T47D (cell line): ENCODE measurements at regions not wholly inside any gene's neighbourhood (a gene's known extent, or its start where the extent isn't known, plus 50 kb on each side); places are given as distances from the start of the nearest gene placed in this dataset.

Experiments
- DNase-seq, 2 experiments: peaks; one replicate each; pipeline versions ENCODE4 v3.0.0 to v3.0.0-alpha.2; 2011 to 2012; ENCODE audit warnings: low read depth in 1 of 2, low spot score in 1 of 2
- JUND ChIP-seq: IDR thresholded peaks from 2 replicates; pipeline ENCODE4 v1.6.1; 2012; ENCODE audit warnings: low read depth
- in situ Hi-C: cut with HindIII; loops from 2 replicates; pipeline ENCODE4 v1.10.0; 2016; ENCODE audit warnings: low sequenced_read_pairs, low pct_unique_long_range_greater_than_20kb

DNA sequence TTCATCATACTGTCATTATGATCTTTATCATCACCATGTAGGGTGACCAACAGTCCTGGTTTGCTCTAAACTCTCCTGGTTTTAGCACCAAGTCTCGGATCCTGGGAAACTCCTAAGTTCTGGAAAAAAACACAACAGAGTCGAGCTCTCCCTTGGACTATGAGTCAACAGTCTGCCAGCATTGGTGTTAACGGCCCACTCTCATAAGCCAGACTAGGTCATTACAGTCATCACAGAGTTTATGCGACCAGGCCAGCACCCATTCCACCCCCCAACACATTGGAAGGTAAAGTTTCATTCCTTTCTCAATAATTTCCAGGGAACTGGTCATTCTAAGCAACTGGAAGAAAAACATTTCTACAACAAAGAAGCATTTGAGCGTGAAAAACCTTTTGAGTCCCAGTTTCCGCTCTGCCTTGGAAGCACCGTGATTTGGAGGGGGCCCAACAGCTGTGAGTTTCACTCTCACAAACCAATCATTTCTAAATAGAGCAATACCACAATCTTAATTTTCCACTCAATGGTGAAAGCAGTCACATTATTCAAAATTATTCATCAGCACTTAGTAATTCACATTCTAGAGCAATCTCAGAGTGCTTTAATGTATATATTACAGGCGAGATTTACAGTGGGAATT is 445.0 kb downstream of the CDH26 start:
- no peak for TF ChIP-seq JUND
- DNase-seq: no peak
- in situ Hi-C loops: no loop called here

DNA sequence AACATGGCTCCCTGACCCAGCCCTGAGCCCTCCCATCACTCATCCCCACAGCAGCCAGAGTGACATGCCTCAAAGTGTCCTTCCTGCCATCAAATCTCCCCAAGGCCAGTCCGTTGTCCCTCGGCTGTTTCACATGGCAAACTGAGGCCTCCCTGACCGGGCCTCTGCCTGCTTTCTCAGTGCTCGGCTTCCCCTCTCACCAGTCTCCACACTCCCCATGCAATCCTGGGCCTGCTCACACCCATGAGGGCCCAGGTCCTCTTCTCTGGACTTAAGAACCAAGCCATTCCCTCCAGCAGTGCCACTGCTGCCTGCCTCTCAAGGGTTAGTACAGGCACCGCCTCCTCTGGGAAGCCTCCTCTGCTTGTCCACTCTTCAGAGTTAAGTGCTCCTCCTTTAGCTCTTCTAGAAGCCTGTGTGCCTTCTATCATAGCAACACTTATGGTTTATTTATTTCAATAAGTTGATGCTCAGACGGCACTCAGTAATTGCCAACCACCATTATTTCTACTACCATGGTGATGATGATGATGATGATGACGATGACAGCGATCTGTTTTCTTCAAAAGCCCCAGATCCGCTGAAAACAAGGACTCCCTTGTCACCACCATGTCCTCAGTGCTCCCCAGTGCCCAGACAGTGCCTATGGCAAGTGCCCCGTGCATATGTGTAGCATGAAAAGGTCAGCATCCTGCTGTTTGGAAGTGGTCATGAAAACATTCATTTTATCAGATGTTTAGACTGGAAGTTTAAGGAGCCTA is 449.0 kb downstream of the CDH26 start:
- TF ChIP-seq JUND: no peak
- no peak for DNase-seq
- in situ Hi-C loops: no loop called here

DNA sequence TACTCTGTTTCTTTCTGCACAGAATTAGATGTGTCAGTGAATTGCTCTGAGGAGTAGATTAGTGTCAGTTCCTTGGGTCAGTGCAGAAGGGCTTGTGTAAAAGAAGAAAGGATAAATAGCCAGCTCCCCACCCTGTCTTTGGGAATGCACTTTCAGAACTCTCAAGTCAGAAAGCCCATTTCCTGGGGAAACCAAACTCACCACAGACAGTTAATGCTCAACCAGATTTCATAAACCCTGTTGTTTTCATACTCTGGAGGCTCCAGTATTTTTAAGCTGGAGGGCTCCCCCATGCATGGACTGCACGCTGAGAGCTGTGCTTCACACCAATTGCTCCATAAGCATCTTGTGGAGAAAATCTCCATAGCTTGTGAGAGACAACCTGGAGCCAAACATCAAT is 449.7 kb downstream of the CDH26 start:
- TF ChIP-seq JUND: no peak
- in situ Hi-C loops: no loop called here

DNA sequence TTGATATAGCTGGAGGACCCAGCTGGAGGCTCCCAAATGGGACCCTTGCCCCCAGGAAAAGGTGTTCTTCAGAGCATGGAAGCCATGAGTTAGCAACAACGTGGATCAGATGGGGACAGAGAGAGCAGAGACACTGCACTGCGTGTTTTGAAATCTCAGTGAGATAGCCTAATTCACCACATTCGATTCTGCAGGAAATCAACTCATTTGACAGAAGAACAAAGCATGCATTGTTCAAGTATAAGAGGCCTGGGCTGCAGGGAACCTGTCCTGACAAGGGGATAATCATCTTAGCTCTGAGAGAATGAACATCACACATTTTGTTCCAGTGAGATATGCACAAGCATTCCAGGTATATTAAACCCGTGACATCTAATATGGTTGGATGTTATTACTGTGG is 450.2 kb downstream of the CDH26 start:
- in situ Hi-C loops: no loop called here
- DNase-seq: no peak
- TF ChIP-seq JUND: no peak

More for the DNA sequence above, 449.7 kb downstream of the CDH26 start:
- no peak for DNase-seq

DNA sequence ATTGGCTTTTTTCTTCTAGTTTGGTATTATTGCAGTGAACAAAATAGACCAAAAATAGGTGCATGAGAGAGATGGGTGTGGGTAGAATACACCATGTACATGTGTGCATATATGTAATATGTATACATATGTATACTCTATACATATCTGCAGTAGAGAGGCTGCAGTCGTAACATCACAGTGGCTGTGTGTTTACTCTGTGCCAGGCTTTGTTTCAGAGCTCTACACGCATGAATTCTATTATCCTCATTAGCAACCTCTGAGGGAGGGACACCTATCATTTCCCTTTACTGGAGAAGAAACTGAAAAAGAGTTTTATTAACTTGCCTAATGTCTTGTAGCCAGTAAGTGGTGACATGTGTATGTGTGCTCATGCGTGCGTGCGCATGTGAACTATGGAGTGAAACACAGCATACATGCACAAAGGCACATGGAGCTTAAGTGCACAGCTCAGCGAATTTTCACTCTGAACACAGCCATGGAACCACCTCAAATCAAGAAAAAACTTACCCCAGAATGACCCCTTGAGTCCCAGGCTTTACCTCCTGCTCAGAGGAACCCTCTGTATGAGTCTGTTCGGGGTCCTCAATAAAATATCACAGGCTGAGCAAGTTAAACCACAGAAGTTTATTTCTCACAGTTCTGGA is 452.5 kb downstream of the CDH26 start:
- in situ Hi-C loops: no loop called here
- no peak for TF ChIP-seq JUND

DNA sequence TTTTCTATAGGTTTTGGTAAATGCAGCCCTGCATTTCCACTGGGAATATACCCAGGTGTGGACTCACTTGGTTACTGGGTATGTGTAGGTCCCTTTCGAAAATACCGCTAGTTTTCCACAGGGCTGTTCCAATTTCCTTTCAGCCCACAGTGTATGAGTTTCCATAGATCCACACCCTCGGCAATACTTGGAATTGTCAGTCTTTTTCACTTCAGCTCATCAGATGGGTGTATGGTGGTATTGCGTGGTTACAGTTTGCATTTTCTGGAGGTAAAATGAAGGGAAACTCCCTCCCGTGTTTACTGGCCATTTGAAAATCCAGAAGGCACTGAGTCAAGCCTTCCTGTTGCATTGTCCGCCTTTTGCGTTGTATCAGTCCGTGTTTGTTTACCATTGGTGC is 453.6 kb downstream of the CDH26 start:
- in situ Hi-C loops: no loop called here
- DNase-seq: no peak
- TF ChIP-seq JUND: no peak

More for the DNA sequence above, 452.5 kb downstream of the CDH26 start:
- DNase-seq: no peak

DNA sequence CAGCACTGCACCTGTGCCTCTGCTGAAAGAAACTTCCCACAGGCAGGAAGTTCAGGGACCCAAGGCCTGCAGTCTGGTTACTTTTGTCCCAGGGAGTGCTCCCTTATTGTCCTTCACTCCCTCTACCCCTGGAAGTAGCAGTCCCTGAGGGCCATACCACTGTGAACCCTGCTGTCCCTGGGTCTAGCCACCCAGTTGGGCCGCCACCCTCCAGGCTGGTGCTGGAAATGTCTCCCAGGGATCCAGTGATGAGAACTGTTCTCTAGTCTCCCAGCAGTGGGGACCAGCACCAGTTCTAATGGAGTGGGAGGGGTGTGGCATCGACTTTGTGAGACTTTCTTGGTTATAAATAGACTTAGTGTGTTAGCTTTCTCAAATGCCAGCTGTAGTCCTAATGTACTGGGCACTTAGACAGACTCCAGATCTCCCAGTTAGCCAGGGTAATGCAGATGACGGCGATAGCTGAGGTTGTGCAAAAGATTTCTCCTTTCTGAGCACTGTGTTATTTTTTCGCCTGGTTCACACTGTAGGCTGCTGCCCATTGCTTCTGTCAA is 462.5 kb downstream of the CDH26 start:
- DNase-seq: no peak
- in situ Hi-C loops: no loop called here
- TF ChIP-seq JUND: no peak

DNA sequence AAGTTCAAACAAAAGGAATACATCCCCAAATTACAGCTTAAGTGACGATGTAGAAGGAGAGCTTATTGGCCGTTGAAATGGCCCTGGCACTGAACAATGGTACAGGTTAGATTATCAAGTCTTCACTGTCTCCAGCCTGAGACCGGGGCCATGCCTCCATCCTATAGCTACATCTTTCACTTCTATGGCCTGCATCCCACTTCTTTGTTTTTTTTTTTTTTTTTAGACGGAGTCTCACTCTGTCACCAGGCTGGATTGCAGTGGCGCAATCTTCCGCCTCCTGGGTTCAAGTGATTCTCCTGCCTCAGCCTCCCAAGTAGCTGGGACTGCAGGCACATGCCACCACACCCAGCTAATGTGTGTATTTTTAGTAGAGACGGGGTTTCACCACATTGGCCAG is 464.6 kb downstream of the CDH26 start:
- TF ChIP-seq JUND: no peak
- no peak for DNase-seq
- in situ Hi-C loops: no loop called here

DNA sequence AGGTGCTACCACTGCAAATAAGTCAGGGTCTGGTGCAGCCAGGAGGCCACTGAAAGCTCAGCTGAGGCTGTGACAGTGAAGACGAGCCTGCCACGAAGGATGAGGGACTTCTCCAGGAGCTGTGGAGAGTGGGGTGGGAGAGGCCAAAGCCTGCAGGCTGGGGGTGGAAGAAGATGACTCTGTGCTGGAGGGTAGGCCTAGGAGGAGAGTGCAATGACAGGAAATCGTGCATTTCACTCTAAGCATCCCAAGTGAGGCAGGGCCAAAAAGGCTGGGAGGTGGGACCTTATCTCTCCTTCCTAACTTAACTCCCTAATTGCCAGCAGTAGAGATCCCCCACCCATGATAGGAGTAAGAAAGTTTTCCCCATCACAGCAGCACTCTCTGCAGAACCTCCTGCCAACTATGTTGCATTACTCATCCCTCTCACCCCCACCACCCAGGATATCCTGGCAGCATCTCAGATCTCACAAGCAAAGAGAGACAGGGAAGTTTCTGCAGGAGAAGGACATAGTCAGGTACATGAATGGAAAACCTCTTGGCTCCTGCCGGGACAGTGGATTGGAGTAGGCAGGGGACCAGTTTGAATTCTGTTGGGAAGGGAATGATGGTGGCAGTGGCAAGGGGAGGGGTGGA is 466.2 kb downstream of the CDH26 start:
- DNase-seq: no peak
- in situ Hi-C loops: no loop called here
- TF ChIP-seq JUND: no peak

DNA sequence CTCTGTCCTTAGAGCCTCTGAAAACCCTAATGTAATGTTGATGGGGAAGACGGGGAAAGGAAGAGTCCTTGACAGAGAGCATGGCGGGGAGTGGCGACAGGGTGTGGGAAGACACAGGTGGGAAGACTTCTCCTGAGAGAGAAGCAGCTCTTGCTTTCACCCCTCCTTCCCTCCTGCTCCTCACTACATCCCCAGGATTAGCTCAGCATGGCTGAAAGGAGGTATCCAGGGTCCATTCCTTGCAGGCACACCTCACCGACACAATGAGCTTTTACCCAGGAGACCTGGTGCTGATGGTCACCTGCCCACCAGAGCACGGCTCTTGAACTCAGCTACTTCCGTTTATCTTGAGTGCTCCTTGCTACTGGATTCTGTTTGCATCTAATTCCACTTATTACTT is 469.3 kb downstream of the CDH26 start:
- in situ Hi-C loops: no loop called here
- no peak for DNase-seq

DNA sequence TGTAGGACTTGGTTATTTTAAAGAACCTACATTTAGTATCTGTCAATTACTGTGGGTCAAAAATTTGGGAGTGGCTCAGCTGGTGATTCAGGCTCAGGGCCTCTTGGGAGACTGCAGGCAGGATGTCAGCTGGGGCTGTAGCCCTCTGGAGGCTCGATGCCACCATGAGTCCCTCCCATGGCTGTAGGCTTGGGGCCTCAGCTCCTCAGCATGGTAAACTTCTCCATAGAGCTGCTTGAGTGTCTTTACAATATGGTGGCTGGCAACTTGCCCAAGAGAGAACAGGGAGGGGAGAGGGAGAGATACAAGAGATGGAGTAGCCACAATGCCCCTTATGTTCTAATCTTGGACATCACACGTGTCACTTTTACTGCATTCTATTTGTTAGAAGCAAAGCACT is 470.4 kb downstream of the CDH26 start:
- DNase-seq: no peak
- in situ Hi-C loops: no loop called here
- no peak for TF ChIP-seq JUND

More for the DNA sequence above, 469.3 kb downstream of the CDH26 start:
- no peak for TF ChIP-seq JUND

DNA sequence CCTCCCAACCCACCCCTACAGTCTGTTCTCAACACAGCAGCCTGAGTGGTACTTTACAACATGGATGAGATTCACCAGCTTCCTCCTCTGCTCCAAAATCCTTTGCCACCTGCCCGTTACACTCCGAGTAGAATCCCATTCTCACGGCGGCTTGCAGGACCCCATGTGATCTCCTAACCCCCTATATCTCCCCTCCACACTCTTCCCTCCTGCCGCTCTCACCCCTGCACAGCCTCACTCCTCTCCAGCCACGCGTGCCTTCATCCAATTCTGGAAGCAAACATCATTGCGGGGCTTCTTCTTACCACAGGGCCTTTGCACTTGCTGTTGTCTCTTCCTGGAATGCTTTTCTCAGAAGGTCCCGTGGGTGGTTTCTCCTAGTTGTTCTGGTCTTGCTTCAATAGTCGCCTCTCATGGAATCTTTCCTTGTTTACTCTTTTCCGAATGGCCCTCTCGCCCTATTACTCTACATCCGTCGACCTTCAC is 472.3 kb downstream of the CDH26 start:
- in situ Hi-C loops: no loop called here
- DNase-seq: no peak
- no peak for TF ChIP-seq JUND
